C4-2B (cell line): ENCODE measurements at regions not wholly inside any gene's neighbourhood (a gene's known extent, or its start where the extent isn't known, plus 50 kb on each side); places are given as distances from the start of the nearest gene placed in this dataset.

Experiments
- ZFX ChIP-seq: fragments of 450-650 bp; IDR thresholded peaks from 2 replicates; pipeline ENCODE4 v1.6.1; 2017
- TF ChIP-seq, protein P1 (sequence below): fragments of 450-650 bp; conservative IDR thresholded peaks from 2 replicates; pipeline ENCODE4 v1.5.1; 2017; ENCODE audit warnings: mild to moderate bottlenecking

DNA sequence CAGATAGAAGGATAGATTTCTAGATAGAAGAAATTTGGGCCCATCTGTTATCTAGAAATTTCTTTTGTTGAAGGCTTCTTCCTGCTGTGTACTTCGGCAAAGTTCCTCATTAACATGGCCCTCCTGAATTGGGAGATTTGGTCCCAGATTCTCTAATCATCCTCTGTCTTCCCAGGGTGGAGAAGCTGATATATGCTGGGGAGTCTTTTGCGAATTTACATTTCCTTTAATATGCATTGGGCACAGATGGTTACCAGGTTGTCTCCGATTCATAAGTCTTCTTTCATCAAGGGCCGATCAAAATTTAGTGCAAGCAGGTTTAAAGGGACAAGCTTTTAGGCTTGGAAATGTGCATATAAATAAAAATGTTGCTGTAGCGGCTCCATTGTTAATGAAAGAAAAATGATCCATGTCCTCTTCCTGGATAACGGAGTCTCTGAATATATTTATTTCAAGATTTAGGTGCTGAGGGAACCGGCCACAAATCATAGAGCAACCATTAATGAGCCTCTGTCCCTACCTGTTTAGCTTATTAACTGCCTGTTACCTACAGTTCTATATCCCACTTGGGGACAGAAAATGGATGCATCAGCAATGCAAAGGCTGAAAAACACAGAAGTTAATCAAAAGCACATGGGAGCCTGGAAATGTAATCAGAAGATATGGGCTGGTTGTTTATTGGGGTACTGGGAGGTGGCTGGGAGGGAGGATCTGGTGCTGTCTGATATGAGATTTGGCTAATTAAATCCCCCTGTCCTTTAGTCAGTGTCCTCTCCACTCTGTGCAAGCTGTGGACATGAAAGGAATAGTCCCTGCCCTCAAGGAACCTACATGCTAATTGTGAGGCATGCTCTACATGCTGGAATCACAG lies 234.7 kb downstream of the MAN2A1 start:
- TF ChIP-seq, protein P1, sequence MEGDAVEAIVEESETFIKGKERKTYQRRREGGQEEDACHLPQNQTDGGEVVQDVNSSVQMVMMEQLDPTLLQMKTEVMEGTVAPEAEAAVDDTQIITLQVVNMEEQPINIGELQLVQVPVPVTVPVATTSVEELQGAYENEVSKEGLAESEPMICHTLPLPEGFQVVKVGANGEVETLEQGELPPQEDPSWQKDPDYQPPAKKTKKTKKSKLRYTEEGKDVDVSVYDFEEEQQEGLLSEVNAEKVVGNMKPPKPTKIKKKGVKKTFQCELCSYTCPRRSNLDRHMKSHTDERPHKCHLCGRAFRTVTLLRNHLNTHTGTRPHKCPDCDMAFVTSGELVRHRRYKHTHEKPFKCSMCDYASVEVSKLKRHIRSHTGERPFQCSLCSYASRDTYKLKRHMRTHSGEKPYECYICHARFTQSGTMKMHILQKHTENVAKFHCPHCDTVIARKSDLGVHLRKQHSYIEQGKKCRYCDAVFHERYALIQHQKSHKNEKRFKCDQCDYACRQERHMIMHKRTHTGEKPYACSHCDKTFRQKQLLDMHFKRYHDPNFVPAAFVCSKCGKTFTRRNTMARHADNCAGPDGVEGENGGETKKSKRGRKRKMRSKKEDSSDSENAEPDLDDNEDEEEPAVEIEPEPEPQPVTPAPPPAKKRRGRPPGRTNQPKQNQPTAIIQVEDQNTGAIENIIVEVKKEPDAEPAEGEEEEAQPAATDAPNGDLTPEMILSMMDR, result no peak
- no peak for TF ChIP-seq ZFX
